ENCODE measurements at regions not wholly inside any gene's neighbourhood (a gene's known extent, or its start where the extent isn't known, plus 50 kb on each side); places are given as distances from the start of the nearest gene placed in this dataset.

GRCh38 chr10:123222832-123223231 lies 68.6 kb downstream of the BUB3 start:
- H3K27ac Mint-ChIP-seq, result no peak overlapping the region
- WGBS (ENCODE audit: extremely low coverage, insufficient read length, low lambda C conversion rate), result no CpG with 5 or more reads among the region's 4 CpGs
- Histone ChIP-seq H2BK15ac (ENCODE audit: low read depth, low read length) (no peak overlapping the region), H3K79me1 (ENCODE audit: insufficient read depth, low read depth, low read length, poor library complexity, severe bottlenecking) (no peaks in the 10 kb centered on the region), H2AK5ac (ENCODE audit: insufficient read length, low read length) (no peak overlapping the region), H3K23me2 (ENCODE audit: insufficient read length, low read depth, low read length, poor library complexity, severe bottlenecking) (no peaks in the 10 kb centered on the region), H2BK20ac (ENCODE audit: low read depth, low read length, poor library complexity, severe bottlenecking) (no peak overlapping the region), H3K9ac (ENCODE audit: extremely low read depth, insufficient read length, low read length) (no peak overlapping the region), H3K4me1 (ENCODE audit: insufficient read depth, low read length) (no peaks in the 10 kb centered on the region), H4K5ac (ENCODE audit: insufficient read length, low read depth, low read length) (no peak overlapping the region), H2BK5ac (ENCODE audit: insufficient read length, low read length) (no peak overlapping the region), H3K14ac (ENCODE audit: insufficient read depth, low read length) (no peak overlapping the region), H3K4me2 (ENCODE audit: insufficient read depth, insufficient read length, low read length) (no peak overlapping the region), H3T11ph (ENCODE audit: low read length) (no peak overlapping the region), H3K18ac (ENCODE audit: insufficient read length, low read depth, low read length) (no peak overlapping the region), H3K9me3 (ENCODE audit: control insufficient read depth, low read depth, low read length) (no peaks in the 10 kb centered on the region), H3K4ac (ENCODE audit: low read depth, low read length) (no peak overlapping the region), H2AFZ (ENCODE audit: low read length) (no peak overlapping the region), H3K27ac (ENCODE audit: insufficient read length, low read depth, low read length) (no peak overlapping the region), H4K91ac (ENCODE audit: insufficient read length, low read depth, low read length) (no peak overlapping the region), H3K56ac (ENCODE audit: insufficient read length, low read depth, low read length) (no peak overlapping the region), H4K8ac (replicated peaks; ENCODE audit: insufficient read length, low read depth, low read length) (no peak overlapping the region), H3K79me2 (ENCODE audit: insufficient read depth, low read length) (no peaks in the 10 kb centered on the region), H2BK120ac (ENCODE audit: low read depth, low read length, poor library complexity, severe bottlenecking) (no peak overlapping the region), H3K23ac (ENCODE audit: insufficient read length, low read depth, low read length) (no peak overlapping the region), H3K27me3 (ENCODE audit: insufficient read depth, low read length) (no peaks in the 10 kb centered on the region), H2BK12ac (ENCODE audit: insufficient read length, low read depth, low read length) (no peak overlapping the region), H4K20me1 (ENCODE audit: control insufficient read depth, insufficient read depth, insufficient read length) (peaks cover 2% of the 10 kb centered on the region)
- peaks cover 0 to 7% (median 4%) of the 10 kb centered on the region in 3 experiments; a peak in 4 of 7 replicates for H3K36me3 Mint-ChIP-seq (ENCODE audit: insufficient read depth in 1 of 3, low read depth in 3 of 3)
- no peak for DNase-seq
- 0 out of 2 replicates have a peak, but pooled peaks cover 2% of the 10 kb centered on the region for H3K27me3 Mint-ChIP-seq (ENCODE audit: low read depth)
- H3K9me3 Mint-ChIP-seq, result no peaks in the 10 kb centered on the region; a peak in 1 of 5 replicates
- no peaks in the 10 kb centered on the region for H3K4me1 Mint-ChIP-seq
- no peak overlapping the region for H3K4me3 Mint-ChIP-seq
- TF ChIP-seq CTCF (conservative IDR thresholded peaks at IDR 0.05), result no peak

Measured in H9 (cell line).